Sigmoid colon (tissue), 6 donors: ENCODE measurements at regions not wholly inside any gene's neighbourhood (a gene's known extent, or its start where the extent isn't known, plus 50 kb on each side); places are given as distances from the start of the nearest gene placed in this dataset.
A peak's percentile ranks its signal among the peaks of the same experiment; 100 is the strongest.

Experiments
- DNase-seq: peaks from one replicate; pipeline ENCODE4 v3.0.0-alpha.2; 2019
- H3K27ac ChIP-seq, 4 donors: fragments of 200-600 bp; sonication (generic); one replicate each; pipeline ENCODE4 v1.5.1; 2016 to 2019; ENCODE audit warnings: mild to moderate bottlenecking in 1 of 4
- H3K27me3 ChIP-seq, 3 donors: fragments of 200-600 bp; sonication (generic); one replicate each; pipeline ENCODE4 v1.5.1; 2019; ENCODE audit warnings: mild to moderate bottlenecking in 1 of 3
- H3K36me3 ChIP-seq, 4 donors: fragments of 200-600 bp; sonication (generic); one replicate each; pipeline ENCODE4 v1.5.1; 2016 to 2019
- H3K4me1 ChIP-seq, 4 donors: fragments of 200-600 bp; sonication (generic); one replicate each; pipeline ENCODE4 v1.5.1; 2017 to 2019
- H3K4me3 ChIP-seq, 4 donors: fragments of 200-600 bp; sonication (generic); one replicate each; pipeline ENCODE4 v1.5.1; 2017 to 2019; ENCODE audit warnings: mild to moderate bottlenecking in 2 of 4, moderate library complexity in 1 of 4
- H3K9me3 ChIP-seq, 4 donors: fragments of 200-600 bp in 3 of 4; sonication (generic) in 3 of 4; one replicate each; pipeline versions ENCODE4 v1.5.1 to v1.6.1; 2013 to 2019
- CTCF ChIP-seq, 4 experiments: fragments of 450-650 bp in 3 of 4; fragments of 200-600 bp in 1 of 4; IDR thresholded peaks; one replicate each; pipeline ENCODE4 v1.5.1; 2016 to 2019; ENCODE audit warnings: antibody characterized with exemption in 4 of 4, mild to moderate bottlenecking in 3 of 4, moderate library complexity in 2 of 4
- EP300 ChIP-seq, 4 donors: sonication (generic); formaldehyde crosslinking; IDR thresholded peaks; one replicate each; pipeline ENCODE4 v1.6.1; 2017; ENCODE audit warnings: antibody characterized with exemption in 4 of 4
- POLR2A ChIP-seq, 2 donors: fragments of 450-650 bp; IDR thresholded peaks; one replicate each; pipeline ENCODE4 v1.6.1; 2016; ENCODE audit warnings: antibody characterized with exemption in 2 of 2, mild to moderate bottlenecking in 2 of 2, moderate library complexity in 2 of 2
- POLR2AphosphoS5 ChIP-seq, 4 donors: sonication (generic); formaldehyde crosslinking; IDR thresholded peaks; one replicate each; pipeline ENCODE4 v1.6.1; 2017; ENCODE audit warnings: antibody characterized with exemption in 4 of 4
- WGBS, 2 donors: extraction: QIAGEN DNeasy Blood & Tissue Kit; methylation state at CpG; one replicate each; pipeline ENCODE4 v1.1.7; 2013; 5-methylcytosine and 5-hydroxymethylcytosine counted together
- intact Hi-C: fragments of 100-400 bp; cut with DNase I; formaldehyde crosslinking; loops from one replicate; pipeline ENCODE4 v1.15.1; 2023
- donor health status: healthy with polysubstance abuse.
- donor health status: healthy.

GRCh38 chr13:44747179-44747578 lies 171.0 kb upstream of the TSC22D1 start:
- Histone ChIP-seq H3K4me3 (no peak overlapping the region), H3K9me3 (no peaks in the 10 kb centered on the region), H3K4me1 (no peaks in the 10 kb centered on the region), H3K27me3 (no peaks in the 10 kb centered on the region), H3K36me3 (no peaks in the 10 kb centered on the region), H3K27ac (peak overlapping the region in 1 of 4 donors; percentile 51)
- no peak for DNase-seq
- intact Hi-C loops: no loop called here
- 70 to 73% methylated on average over 4 of the region's 4 CpGs for WGBS, 2 donors
- TF ChIP-seq EP300 (IDR thresholded peaks at IDR 0.05): no peak
- no peak for TF ChIP-seq POLR2AphosphoS5 (IDR thresholded peaks at IDR 0.05)
- no peak for TF ChIP-seq CTCF (IDR thresholded peaks at IDR 0.05)
- TF ChIP-seq POLR2A (IDR thresholded peaks at IDR 0.05): no peak

- no peaks in the 10 kb centered on the region for H3K27me3 ChIP-seq
- no peaks in the 10 kb centered on the region for H3K36me3 ChIP-seq
- H3K27ac ChIP-seq: peak overlapping the region in 1 of 4 donors; percentile 51
- H3K4me3 ChIP-seq: no peak overlapping the region
- H3K4me1 ChIP-seq: no peaks in the 10 kb centered on the region
- intact Hi-C loops: no loop called here
- DNase-seq: no peak
- H3K9me3 ChIP-seq: no peaks in the 10 kb centered on the region
- TF ChIP-seq POLR2AphosphoS5 (IDR thresholded peaks at IDR 0.05) (no peak), POLR2A (IDR thresholded peaks at IDR 0.05) (no peak), EP300 (IDR thresholded peaks at IDR 0.05) (no peak), CTCF (IDR thresholded peaks at IDR 0.05) (no peak)
- 91 to 93% methylated on average over 5 of the region's 5 CpGs for WGBS, 2 donors
These were observed 170.6 kb upstream of the TSC22D1 start for GRCh38 chr13:44746690-44747089.

GRCh38 chr13:44744880-44745633 lies 168.9 kb upstream of the TSC22D1 start:
- intact Hi-C loops: no loop called here
- TF ChIP-seq POLR2AphosphoS5 (IDR thresholded peaks at IDR 0.05) (no peak), CTCF (IDR thresholded peaks at IDR 0.05) (no peak)
- H3K4me3 ChIP-seq: no peak overlapping the region
- WGBS, 2 donors: 95 to 96% methylated on average over 10 of the region's 10 CpGs
- no peak overlapping the region for H3K27ac ChIP-seq
- no peaks in the 10 kb centered on the region for H3K36me3 ChIP-seq
- no peaks in the 10 kb centered on the region for H3K9me3 ChIP-seq
- no peaks in the 10 kb centered on the region for H3K4me1 ChIP-seq
- no peaks in the 10 kb centered on the region for H3K27me3 ChIP-seq
- no peak for DNase-seq

GRCh38 chr13:44739539-44739938 lies 163.4 kb upstream of the TSC22D1 start:
- H3K27me3 ChIP-seq: no peaks in the 10 kb centered on the region
- DNase-seq: no peak
- WGBS, 2 donors: 88 to 94% methylated on average over 7 of the region's 7 CpGs
- H3K4me3 ChIP-seq: no peak overlapping the region
- TF ChIP-seq CTCF (IDR thresholded peaks at IDR 0.05) (no peak), POLR2AphosphoS5 (IDR thresholded peaks at IDR 0.05) (no peak), POLR2A (IDR thresholded peaks at IDR 0.05) (no peak), EP300 (IDR thresholded peaks at IDR 0.05) (no peak)
- no peaks in the 10 kb centered on the region for H3K4me1 ChIP-seq
- intact Hi-C loops: no loop called here
- no peaks in the 10 kb centered on the region for H3K36me3 ChIP-seq
- H3K9me3 ChIP-seq: no peaks in the 10 kb centered on the region
- no peak overlapping the region for H3K27ac ChIP-seq

GRCh38 chr13:44739120-44739519 lies 163.0 kb upstream of the TSC22D1 start:
- DNase-seq: no peak
- Histone ChIP-seq H3K27ac (no peak overlapping the region), H3K4me3 (no peak overlapping the region), H3K36me3 (no peaks in the 10 kb centered on the region), H3K4me1 (no peaks in the 10 kb centered on the region), H3K9me3 (no peaks in the 10 kb centered on the region), H3K27me3 (no peaks in the 10 kb centered on the region)
- WGBS, 2 donors: 76 to 78% methylated on average over 4 of the region's 4 CpGs
- TF ChIP-seq EP300 (IDR thresholded peaks at IDR 0.05): no peak
- TF ChIP-seq POLR2A (IDR thresholded peaks at IDR 0.05): no peak
- no peak for TF ChIP-seq CTCF (IDR thresholded peaks at IDR 0.05)
- no peak for TF ChIP-seq POLR2AphosphoS5 (IDR thresholded peaks at IDR 0.05)
- intact Hi-C loops: no loop called here
